ENCODE measurements at regions not wholly inside any gene's neighbourhood (a gene's known extent, or its start where the extent isn't known, plus 50 kb on each side); places are given as distances from the start of the nearest gene placed in this dataset.

DNA sequence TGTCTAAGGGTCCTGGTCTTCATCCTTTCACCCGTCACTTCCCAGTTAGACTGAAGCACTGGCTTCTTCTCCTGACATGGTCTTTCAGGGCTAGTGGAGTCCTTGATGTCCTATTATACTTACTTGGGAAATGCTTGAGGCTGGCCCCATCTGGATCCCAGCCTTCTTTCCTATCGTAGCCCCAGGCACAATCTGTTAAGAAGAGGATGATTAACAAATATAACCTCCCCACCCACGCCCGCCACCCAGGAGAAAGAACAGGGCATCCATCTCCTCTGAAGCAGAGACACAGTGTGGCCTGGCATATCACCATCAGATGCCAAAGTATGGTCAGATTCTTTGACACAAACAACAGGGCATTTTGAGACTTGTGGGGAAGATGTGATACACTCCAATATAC is 530.1 kb downstream of the SOX11 start:
- TF ChIP-seq, protein P1, sequence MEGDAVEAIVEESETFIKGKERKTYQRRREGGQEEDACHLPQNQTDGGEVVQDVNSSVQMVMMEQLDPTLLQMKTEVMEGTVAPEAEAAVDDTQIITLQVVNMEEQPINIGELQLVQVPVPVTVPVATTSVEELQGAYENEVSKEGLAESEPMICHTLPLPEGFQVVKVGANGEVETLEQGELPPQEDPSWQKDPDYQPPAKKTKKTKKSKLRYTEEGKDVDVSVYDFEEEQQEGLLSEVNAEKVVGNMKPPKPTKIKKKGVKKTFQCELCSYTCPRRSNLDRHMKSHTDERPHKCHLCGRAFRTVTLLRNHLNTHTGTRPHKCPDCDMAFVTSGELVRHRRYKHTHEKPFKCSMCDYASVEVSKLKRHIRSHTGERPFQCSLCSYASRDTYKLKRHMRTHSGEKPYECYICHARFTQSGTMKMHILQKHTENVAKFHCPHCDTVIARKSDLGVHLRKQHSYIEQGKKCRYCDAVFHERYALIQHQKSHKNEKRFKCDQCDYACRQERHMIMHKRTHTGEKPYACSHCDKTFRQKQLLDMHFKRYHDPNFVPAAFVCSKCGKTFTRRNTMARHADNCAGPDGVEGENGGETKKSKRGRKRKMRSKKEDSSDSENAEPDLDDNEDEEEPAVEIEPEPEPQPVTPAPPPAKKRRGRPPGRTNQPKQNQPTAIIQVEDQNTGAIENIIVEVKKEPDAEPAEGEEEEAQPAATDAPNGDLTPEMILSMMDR (IDR thresholded peaks at IDR 0.05) = no peak
- TF ChIP-seq POLR2A (IDR thresholded peaks at IDR 0.05; ENCODE audit: low read depth) (no peak), POLR2AphosphoS5 (IDR thresholded peaks at IDR 0.05) (no peak), EP300 (IDR thresholded peaks at IDR 0.05) (no peak)
